HUES64 (cell line): ENCODE measurements at regions not wholly inside any gene's neighbourhood (a gene's known extent, or its start where the extent isn't known, plus 50 kb on each side); places are given as distances from the start of the nearest gene placed in this dataset.
"Not testable (repeated sequence)": the region's sequence is repeated elsewhere in the genome, so short reads cannot be mapped to it uniquely, and the experiment has no call there.

Experiments
- H3K27ac ChIP-seq: 2 replicates; pipeline ENCODE4 v1.7.0; 2013; ENCODE audit warnings: low read depth, low read length, inconsistent platforms
- H3K27me3 ChIP-seq: 2 replicates; pipeline ENCODE4 v1.6.1; 2013; ENCODE audit warnings: mild to moderate bottlenecking, low read length; ENCODE audit not compliant: insufficient read depth
- H3K36me3 ChIP-seq: 2 replicates; pipeline ENCODE4 v1.6.1; 2013; ENCODE audit warnings: mild to moderate bottlenecking, low read length; ENCODE audit not compliant: insufficient read depth
- H3K4me1 ChIP-seq: 2 replicates; pipeline ENCODE4 v1.6.1; 2013; ENCODE audit warnings: mild to moderate bottlenecking, low read length, moderate library complexity; ENCODE audit not compliant: insufficient read depth
- H3K4me3 ChIP-seq: 2 replicates; pipeline ENCODE4 v1.5.1; 2013; ENCODE audit warnings: mild to moderate bottlenecking, low read length, moderate library complexity
- H3K9ac ChIP-seq: 2 replicates; pipeline ENCODE4 v1.6.1; 2013; ENCODE audit warnings: mild to moderate bottlenecking, low read depth, low read length
- H3K9me3 ChIP-seq: 2 replicates; pipeline ENCODE4 v1.6.1; 2013; ENCODE audit warnings: low read depth, low read length; ENCODE audit not compliant: insufficient read depth
- WGBS: fragments of 150-250, 120-280 bp; methylation state at CpG from one replicate; pipeline ENCODE4 v1.1.7; 2013; ENCODE audit warnings: missing lambda C conversion rate; 5-methylcytosine and 5-hydroxymethylcytosine counted together

DNA sequence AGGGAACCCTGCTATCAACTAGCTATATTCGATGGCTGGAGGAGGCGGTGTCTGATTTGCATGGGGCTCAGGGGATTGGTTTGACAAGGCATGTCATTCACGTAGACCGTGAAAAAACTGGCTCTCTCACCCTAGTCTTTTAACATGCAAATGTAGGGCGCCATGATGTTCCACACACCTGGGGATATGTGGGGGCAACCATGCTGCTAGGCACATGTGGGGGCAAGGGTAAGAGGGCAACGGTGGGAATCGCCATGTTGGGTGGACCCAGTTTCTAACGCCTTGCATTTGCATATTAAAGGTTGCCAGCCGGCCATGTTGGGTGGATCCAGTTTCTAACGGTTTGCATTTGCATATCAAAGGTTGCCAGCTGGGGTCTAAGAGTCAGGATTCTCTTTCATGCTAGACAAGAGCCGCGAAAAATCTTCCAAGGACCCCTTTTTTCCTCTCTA is 419.2 kb upstream of the NFE2L3 start:
- 27% methylated on average over 12 of the region's 12 CpGs for WGBS
- H3K9ac ChIP-seq, result no peak overlapping the region
- peak overlapping the region; percentile 51; the same call in 1 of the 2 replicates for H3K27ac ChIP-seq
- H3K4me3 ChIP-seq, result peak overlapping the region; percentile 6; the same call in 1 of the 2 replicates
- peaks cover 35% of the 10 kb centered on the region for H3K4me1 ChIP-seq
- no peaks in the 10 kb centered on the region for H3K36me3 ChIP-seq
- no peaks in the 10 kb centered on the region for H3K9me3 ChIP-seq
- H3K27me3 ChIP-seq, result no peaks in the 10 kb centered on the region

DNA sequence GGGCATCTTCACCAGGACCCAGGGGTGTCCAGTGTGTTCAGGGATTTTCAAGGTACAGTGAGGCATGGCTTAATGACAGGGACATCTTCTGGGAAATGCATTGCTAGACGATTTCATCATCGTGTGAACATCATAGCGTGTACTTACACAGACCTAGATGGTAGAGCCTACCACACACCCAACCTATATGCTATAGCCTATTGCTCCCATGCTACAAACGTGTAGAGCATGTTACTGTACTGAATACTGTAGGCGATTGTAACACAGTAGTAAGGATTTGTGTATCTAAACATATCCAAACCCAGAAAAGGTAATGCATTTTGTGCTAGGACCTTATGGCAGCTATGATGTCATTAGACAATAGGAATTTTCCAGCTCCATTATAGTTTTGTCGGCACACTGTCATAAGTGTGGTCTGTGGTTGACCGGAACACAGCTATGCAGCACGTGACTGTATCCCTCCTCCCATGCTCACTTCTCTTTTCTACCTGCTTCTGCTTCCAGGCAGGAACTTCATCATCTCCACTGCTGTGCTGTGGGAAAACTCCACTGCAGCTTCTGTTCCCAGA is 416.2 kb upstream of the NFE2L3 start:
- Histone ChIP-seq H3K27me3 (no peaks in the 10 kb centered on the region), H3K27ac (no peak overlapping the region), H3K4me3 (no peak overlapping the region), H3K36me3 (no peaks in the 10 kb centered on the region), H3K9ac (no peak overlapping the region), H3K4me1 (peaks cover 22% of the 10 kb centered on the region), H3K9me3 (no peaks in the 10 kb centered on the region)
- 96% methylated on average over 8 of the region's 8 CpGs for WGBS

DNA sequence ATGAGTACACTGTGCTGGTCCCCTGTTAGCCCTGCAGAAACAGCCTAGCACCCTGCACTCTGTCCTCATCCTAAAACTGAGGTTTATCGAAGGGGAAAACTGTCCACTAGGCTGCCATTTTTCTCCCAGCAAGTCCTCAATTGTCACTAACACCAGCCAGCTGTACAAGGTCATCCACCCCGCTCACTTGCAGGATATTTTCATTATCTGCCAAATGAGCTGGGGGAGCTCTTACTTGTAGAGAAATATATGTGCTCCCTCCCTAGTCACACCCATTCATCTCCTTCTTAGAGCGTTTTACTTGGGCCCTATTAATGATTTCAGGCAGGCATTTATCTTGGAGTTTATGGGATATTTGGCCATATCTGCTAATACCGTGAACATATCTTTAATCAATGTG is 413.5 kb upstream of the NFE2L3 start:
- Histone ChIP-seq H3K9me3 (no peaks in the 10 kb centered on the region), H3K36me3 (no peaks in the 10 kb centered on the region), H3K4me1 (no peaks in the 10 kb centered on the region; the same call in 1 of the 2 replicates), H3K9ac (no peak overlapping the region), H3K27me3 (no peaks in the 10 kb centered on the region), H3K27ac (no peak overlapping the region), H3K4me3 (no peak overlapping the region)
- whole genome bisulfite sequencing, result 97% methylated on average over 4 of the region's 4 CpGs

DNA sequence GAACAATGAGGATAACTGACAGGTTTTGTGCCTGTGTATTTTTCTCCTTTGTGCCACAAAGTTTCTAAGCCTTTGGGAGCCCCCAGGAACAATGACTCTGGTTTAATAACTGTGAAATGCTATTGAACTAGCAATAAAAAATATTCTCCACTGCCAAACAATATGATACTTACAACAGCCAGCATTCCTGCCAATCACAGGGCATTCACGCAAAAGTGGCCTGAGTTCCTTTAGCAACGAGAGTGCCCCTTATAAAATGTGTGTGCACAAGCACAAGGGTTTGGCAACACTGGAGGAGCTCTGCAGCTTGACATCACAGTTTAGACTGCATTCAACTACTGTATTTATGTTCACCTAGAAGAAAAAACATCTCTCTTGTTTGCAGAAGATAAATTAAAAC is 412.9 kb upstream of the NFE2L3 start:
- H3K36me3 ChIP-seq, result no peaks in the 10 kb centered on the region
- H3K27ac ChIP-seq, result no peak overlapping the region
- no peaks in the 10 kb centered on the region for H3K27me3 ChIP-seq
- no peak overlapping the region for H3K9ac ChIP-seq
- no peak overlapping the region for H3K4me3 ChIP-seq
- WGBS, result 97% methylated on average over 2 of the region's 2 CpGs
- H3K4me1 ChIP-seq, result no peaks in the 10 kb centered on the region
- no peaks in the 10 kb centered on the region for H3K9me3 ChIP-seq

DNA sequence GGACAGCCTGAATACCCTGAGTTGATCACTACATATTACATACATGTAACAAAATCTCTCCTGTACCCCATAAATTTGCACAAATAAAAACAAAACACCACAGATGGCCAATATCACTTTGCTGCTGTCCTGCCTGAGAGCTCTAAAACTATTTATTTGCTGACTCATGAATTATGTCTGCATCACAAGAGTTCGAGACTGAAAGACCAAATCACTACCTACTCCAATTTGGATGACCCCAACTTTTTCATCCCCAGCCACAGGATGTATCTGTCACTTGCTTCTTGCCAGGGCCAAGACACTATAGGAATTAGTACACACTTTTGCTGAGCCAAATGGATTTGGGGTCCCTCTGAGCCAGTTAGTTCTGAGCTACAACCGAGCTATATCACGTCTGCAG is 409.7 kb upstream of the NFE2L3 start:
- Histone ChIP-seq H3K4me1 (no peaks in the 10 kb centered on the region), H3K36me3 (no peaks in the 10 kb centered on the region), H3K27ac (no peak overlapping the region), H3K9me3 (no peaks in the 10 kb centered on the region), H3K27me3 (no peaks in the 10 kb centered on the region), H3K4me3 (no peak overlapping the region), H3K9ac (no peak overlapping the region)
- 94% methylated on average over 3 of the region's 3 CpGs for WGBS

DNA sequence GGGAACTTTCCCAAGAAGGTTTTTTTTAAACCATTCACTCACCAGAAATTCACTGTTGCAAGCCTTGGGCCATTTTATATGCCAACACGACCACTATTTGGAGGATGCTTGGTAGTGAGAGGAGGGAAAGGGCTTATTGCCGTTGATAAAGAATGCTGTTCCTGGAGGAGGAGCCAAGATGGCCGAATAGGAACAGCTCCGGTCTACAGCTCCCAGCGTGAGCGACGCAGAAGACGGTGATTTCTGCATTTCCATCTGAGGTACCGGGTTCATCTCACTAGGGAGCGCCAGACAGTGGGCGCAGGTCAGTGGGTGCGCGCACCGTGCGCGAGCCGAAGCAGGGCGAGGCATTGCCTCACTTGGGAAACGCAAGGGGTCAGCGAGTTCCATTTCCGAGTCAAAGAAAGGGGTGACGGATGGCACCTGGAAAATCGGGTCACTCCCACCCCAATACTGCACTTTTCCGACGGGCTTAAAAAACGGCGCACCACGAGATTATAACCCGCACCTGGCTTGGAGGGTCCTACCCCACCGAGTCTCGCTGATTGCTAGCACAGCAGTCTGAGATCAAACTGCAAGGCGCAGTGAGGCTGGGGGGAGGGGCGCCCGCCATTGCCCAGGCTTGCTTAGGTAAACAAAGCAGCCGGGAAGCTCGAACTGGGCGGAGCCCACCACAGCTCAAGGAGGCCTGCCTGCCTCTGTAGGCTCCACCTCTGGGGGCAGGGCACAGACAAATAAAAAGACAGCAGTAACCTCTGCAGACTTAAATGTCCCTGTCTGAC is 408.1 kb upstream of the NFE2L3 start:
- not testable (repeated sequence) for H3K4me1 ChIP-seq, H3K36me3 ChIP-seq, H3K9ac ChIP-seq, H3K27me3 ChIP-seq, H3K27ac ChIP-seq, H3K4me3 ChIP-seq, H3K9me3 ChIP-seq
- WGBS, result 85% methylated on average over 31 of the region's 37 CpGs

DNA sequence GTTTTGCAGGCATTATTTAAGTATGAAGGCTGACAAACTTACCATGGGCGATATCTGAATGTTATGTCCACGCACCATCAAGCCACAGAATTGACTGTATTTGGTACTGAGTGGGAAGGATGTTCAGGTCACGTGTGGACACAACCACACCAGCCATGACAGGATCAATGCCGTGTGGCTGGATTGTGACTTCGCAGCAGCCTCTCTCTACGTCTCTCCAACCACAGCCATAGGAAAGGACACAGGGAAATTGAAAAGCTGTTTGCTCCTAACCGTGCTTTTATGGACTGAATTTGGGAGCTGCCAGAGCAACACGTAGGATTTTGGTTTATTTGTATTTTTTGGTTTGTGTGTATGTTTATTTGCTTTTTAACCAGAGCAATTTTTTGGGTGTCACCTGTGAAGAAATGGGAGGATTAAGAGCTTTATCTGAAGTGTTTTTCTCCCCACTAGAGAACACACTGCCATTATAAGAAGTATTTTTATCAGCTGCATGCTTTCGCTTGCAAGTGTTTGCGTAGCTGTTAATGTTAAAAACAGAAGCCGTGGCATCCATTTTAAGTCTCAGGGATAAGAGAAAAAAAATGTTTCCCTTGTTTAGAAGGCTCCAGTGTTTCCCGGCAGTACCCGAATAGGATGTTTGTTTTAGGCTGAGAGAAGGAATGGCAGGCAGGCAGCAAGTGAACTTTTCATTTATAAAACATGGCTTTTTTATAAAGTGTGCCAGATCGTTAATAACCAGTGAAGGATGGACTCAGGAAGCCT is 401.1 kb upstream of the NFE2L3 start:
- Histone ChIP-seq H3K9ac (no peak overlapping the region), H3K27ac (no peak overlapping the region), H3K4me1 (peaks cover 20% of the 10 kb centered on the region), H3K27me3 (no peaks in the 10 kb centered on the region), H3K4me3 (no peak overlapping the region), H3K9me3 (no peaks in the 10 kb centered on the region), H3K36me3 (no peaks in the 10 kb centered on the region)
- WGBS, result 88% methylated on average over 14 of the region's 14 CpGs

DNA sequence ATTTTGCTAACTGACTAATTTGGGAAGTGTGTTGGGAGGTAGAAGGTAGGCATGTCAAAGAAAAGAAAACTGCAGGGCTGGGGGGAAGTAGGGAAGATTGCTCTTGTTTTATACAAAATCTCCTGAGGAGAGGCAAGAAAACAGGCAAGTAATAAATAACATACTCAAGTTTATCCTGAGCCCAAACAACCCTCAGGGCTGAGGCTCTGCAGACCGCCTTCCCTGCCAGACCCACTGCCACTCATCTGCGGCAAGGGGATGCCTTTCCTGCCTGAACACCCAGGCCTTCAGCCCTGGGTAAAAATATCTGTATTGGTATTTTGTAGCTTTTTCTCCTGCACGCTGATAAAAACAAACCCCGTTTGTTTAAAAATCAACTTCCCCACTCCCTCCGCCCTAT is 399.8 kb upstream of the NFE2L3 start:
- WGBS, result 74% methylated on average over 5 of the region's 5 CpGs
- no peaks in the 10 kb centered on the region for H3K9me3 ChIP-seq
- no peak overlapping the region for H3K9ac ChIP-seq
- H3K27me3 ChIP-seq, result no peaks in the 10 kb centered on the region
- peaks cover 20% of the 10 kb centered on the region for H3K4me1 ChIP-seq
- H3K27ac ChIP-seq, result no peak overlapping the region
- H3K36me3 ChIP-seq, result no peaks in the 10 kb centered on the region
- no peak overlapping the region for H3K4me3 ChIP-seq

DNA sequence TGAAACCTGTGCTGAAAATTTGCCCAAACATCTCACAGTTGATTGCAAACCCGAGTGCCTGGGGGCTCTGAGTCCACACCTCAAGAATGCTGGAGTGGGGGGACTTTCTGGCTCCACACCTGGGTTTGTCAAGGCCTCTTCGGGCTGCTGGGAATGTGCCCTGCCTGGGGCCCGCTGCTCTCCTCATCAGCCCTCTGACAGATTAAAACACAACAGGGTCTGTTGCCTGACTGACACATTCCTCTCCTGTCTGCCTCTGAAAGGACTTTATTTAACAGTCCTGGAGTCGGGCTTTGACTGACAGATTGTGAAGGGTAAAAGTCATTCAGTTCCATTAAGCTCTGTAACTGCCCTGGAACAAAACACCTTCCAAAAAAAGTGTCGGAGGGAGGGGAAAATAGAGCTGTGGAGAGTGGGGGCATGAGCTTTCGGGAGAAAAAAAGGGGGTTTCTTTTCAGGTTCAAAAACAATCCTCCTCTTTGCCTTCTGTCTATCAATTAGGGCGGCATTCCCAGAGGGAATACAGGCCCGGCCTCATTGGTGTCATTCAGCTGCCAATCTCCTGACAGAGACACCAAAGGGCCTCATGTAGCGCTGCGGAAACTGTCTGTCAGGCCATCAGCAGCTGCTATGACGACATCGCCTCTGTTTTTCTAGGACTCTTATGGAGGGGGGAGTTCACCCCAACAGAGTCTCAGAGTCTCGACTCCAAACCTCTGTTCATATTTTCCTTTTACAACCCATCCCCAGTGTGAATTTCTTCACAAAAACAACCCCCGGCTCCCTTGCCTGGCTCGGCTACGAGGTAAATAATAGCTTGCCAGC is 398.8 kb upstream of the NFE2L3 start:
- H3K9me3 ChIP-seq, result no peaks in the 10 kb centered on the region
- H3K27me3 ChIP-seq, result no peaks in the 10 kb centered on the region
- WGBS, result 58% methylated on average over 16 of the region's 16 CpGs

DNA sequence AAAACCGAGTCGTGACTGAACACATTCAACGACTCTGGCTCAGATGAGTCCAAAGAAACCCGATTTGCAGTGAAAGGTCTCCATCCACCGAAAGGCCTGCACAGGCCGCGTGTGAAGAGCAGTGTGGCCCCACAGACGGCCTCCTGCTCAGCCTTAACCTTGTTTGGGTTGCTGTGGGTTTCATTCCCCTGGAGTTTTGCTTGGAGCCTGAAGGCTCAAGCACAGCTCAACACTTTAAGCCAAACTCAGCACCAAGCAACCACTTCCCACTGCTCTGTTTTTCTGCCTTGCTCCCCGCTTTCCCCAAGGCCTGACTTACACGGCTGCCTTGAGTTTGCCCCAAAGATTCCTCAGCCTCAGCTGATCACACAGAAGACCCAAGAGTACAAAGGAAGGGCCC is 398.2 kb upstream of the NFE2L3 start:
- 88% methylated on average over 10 of the region's 10 CpGs for WGBS
- peaks cover 23% of the 10 kb centered on the region for H3K4me1 ChIP-seq
- H3K27ac ChIP-seq, result peak overlapping the region; percentile 36; the same call in 1 of the 2 replicates
- no peak overlapping the region for H3K4me3 ChIP-seq
- H3K27me3 ChIP-seq, result no peaks in the 10 kb centered on the region
- H3K36me3 ChIP-seq, result no peaks in the 10 kb centered on the region
- no peaks in the 10 kb centered on the region for H3K9me3 ChIP-seq
- no peak overlapping the region for H3K9ac ChIP-seq

More for the DNA sequence above, 398.8 kb upstream of the NFE2L3 start:
- Histone ChIP-seq H3K27ac (peak overlapping the region; percentile 59; the same call in 1 of the 2 replicates), H3K36me3 (no peaks in the 10 kb centered on the region), H3K9ac (no peak overlapping the region), H3K4me1 (peaks cover 20% of the 10 kb centered on the region), H3K4me3 (no peak overlapping the region)
